ENCODE measurements at regions not wholly inside any gene's neighbourhood (a gene's known extent, or its start where the extent isn't known, plus 50 kb on each side); places are given as distances from the start of the nearest gene placed in this dataset.

- Histone ChIP-seq H3K36me3 (no peaks in the 10 kb centered on the region), H3K4me3 (no peak overlapping the region), H3K4me1 (no peaks in the 10 kb centered on the region), H3K27ac (no peak overlapping the region), H3K27me3 (no peaks in the 10 kb centered on the region), H3K9me3 (no peaks in the 10 kb centered on the region)
- no peak for DNase-seq (ENCODE audit: low spot score in 2 of 2)
- 57% methylated on average over 2 of the region's 2 CpGs for WGBS, 2 donors
- TF ChIP-seq EP300 (IDR thresholded peaks at IDR 0.05) (no peak), CTCF (IDR thresholded peaks at IDR 0.05) (no peak), POLR2A (IDR thresholded peaks at IDR 0.05) (no peak)
Observed at GRCh38 chr4:14596904-14597303, 405.4 kb upstream of the CPEB2 start.

- DNase-seq (ENCODE audit: low spot score in 2 of 2) = no peak
- Histone ChIP-seq H3K36me3 (no peaks in the 10 kb centered on the region), H3K27ac (no peak overlapping the region), H3K9me3 (no peaks in the 10 kb centered on the region), H3K27me3 (no peaks in the 10 kb centered on the region), H3K4me1 (no peaks in the 10 kb centered on the region), H3K4me3 (no peak overlapping the region)
- TF ChIP-seq CTCF (IDR thresholded peaks at IDR 0.05) (no peak), POLR2A (IDR thresholded peaks at IDR 0.05) (no peak), EP300 (IDR thresholded peaks at IDR 0.05) (no peak)
- 48 to 59% methylated on average over 2 of the region's 2 CpGs for WGBS, 2 donors
Observed at GRCh38 chr4:14602206-14602605, 400.1 kb upstream of the CPEB2 start.

GRCh38 chr4:14607001-14607400 lies 395.3 kb upstream of the CPEB2 start:
- H3K9me3 ChIP-seq = no peaks in the 10 kb centered on the region
- H3K36me3 ChIP-seq = no peaks in the 10 kb centered on the region
- TF ChIP-seq POLR2A (IDR thresholded peaks at IDR 0.05) = no peak
- H3K27me3 ChIP-seq = no peaks in the 10 kb centered on the region
- H3K4me1 ChIP-seq = no peaks in the 10 kb centered on the region
- H3K4me3 ChIP-seq = no peak overlapping the region
- no peak overlapping the region for H3K27ac ChIP-seq
- no peak for DNase-seq (ENCODE audit: low spot score in 2 of 2)
- 76 to 83% methylated on average over 3 of the region's 3 CpGs for WGBS, 2 donors

- H3K27ac ChIP-seq = no peak overlapping the region
- no peaks in the 10 kb centered on the region for H3K4me1 ChIP-seq
- WGBS, 2 donors = 47 to 50% methylated on average over 2 of the region's 2 CpGs
- H3K36me3 ChIP-seq = no peaks in the 10 kb centered on the region
- no peaks in the 10 kb centered on the region for H3K9me3 ChIP-seq
- H3K27me3 ChIP-seq = no peaks in the 10 kb centered on the region
- TF ChIP-seq POLR2A (IDR thresholded peaks at IDR 0.05) = no peak
- no peak for TF ChIP-seq EP300 (IDR thresholded peaks at IDR 0.05)
- no peak for DNase-seq (ENCODE audit: low spot score in 2 of 2)
- no peak overlapping the region for H3K4me3 ChIP-seq
Observed at GRCh38 chr4:14607578-14607977, 394.7 kb upstream of the CPEB2 start.

GRCh38 chr4:14608630-14609029 lies 393.7 kb upstream of the CPEB2 start:
- DNase-seq (ENCODE audit: low spot score in 2 of 2) = no peak
- Histone ChIP-seq H3K9me3 (no peaks in the 10 kb centered on the region), H3K27me3 (no peaks in the 10 kb centered on the region), H3K4me1 (no peaks in the 10 kb centered on the region), H3K4me3 (no peak overlapping the region), H3K36me3 (no peaks in the 10 kb centered on the region), H3K27ac (no peak overlapping the region)
- TF ChIP-seq EP300 (IDR thresholded peaks at IDR 0.05) = no peak
- TF ChIP-seq CTCF (IDR thresholded peaks at IDR 0.05) = no peak
- TF ChIP-seq POLR2A (IDR thresholded peaks at IDR 0.05) = no peak

GRCh38 chr4:14614840-14615239 lies 387.4 kb upstream of the CPEB2 start:
- WGBS, 2 donors = 65 to 68% methylated on average over 4 of the region's 4 CpGs
- Histone ChIP-seq H3K4me3 (no peak overlapping the region), H3K4me1 (no peaks in the 10 kb centered on the region), H3K27ac (no peak overlapping the region), H3K36me3 (no peaks in the 10 kb centered on the region), H3K27me3 (no peaks in the 10 kb centered on the region), H3K9me3 (no peaks in the 10 kb centered on the region)
- no peak for TF ChIP-seq POLR2A (IDR thresholded peaks at IDR 0.05)
- no peak for TF ChIP-seq EP300 (IDR thresholded peaks at IDR 0.05)
- no peak for TF ChIP-seq CTCF (IDR thresholded peaks at IDR 0.05)
- no peak for DNase-seq (ENCODE audit: low spot score in 2 of 2)

All from tibial nerve (tissue), 4 donors.